Stimulated activated CD4-positive, alpha-beta T cell treated with anti-CD3 and anti-CD28 coated beads, Interleukin-15, amount 100 ng/mL, for 24 hours (primary cell): ENCODE measurements at regions not wholly inside any gene's neighbourhood (a gene's known extent, or its start where the extent isn't known, plus 50 kb on each side); places are given as distances from the start of the nearest gene placed in this dataset.

Source experiments
- DNase-seq: peaks from one replicate; pipeline ENCODE4 v3.0.0-alpha.2; 2020

DNA sequence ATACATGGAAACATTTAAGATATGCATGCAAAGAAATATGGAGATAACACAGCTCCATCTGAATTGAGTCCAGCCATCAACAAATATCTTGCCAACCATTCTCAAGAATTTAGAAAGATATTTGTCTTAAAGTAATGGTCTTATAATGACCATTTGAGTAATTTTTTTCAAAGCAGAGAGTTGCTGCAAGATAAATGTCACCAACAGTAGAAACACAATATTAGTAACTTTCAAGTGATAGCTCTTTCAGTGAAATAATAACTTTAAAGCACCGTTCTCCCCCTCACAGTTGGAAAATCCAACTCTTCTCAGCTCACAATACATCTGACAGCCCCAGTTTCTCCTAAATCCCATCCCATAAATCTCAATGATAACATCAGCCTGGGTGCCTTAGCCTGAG is 481.0 kb upstream of the ADAMTS5 start:
- DNase-seq = no peak

DNA sequence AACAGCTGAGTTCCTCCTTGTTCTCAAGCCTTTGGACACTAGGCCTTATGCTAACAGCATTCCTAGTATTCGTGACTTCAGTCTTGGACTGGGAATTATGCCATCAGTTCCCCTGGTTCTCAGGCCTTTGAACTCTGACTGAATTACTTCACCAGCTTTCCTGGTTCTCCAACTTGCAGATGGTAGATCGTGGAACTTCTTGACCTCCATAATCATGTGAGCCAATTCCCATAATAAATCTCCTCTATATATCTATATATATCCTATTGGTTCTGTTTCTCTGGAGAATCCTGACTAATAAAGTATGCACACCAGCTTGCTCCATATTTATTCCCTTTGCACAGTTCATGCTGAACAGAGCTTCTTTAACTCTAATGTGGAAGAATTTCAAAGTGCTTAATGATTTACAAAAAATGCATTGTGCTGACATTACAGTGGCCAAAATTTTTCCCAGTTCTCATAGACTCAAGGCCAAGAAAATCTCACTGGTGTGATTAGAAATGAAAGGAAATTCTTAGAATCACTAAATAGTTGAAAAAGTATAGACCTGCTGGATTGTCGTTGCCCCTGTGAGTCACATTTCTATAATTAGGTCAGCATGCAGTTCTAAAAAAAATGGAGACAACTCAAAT is 462.9 kb upstream of the ADAMTS5 start:
- no peak for DNase-seq

GRCh38 chr21:27426196-27426595 is 459.3 kb upstream of the ADAMTS5 start:
- no peak for DNase-seq

GRCh38 chr21:27425574-27425973 is 458.7 kb upstream of the ADAMTS5 start:
- no peak for DNase-seq

DNA sequence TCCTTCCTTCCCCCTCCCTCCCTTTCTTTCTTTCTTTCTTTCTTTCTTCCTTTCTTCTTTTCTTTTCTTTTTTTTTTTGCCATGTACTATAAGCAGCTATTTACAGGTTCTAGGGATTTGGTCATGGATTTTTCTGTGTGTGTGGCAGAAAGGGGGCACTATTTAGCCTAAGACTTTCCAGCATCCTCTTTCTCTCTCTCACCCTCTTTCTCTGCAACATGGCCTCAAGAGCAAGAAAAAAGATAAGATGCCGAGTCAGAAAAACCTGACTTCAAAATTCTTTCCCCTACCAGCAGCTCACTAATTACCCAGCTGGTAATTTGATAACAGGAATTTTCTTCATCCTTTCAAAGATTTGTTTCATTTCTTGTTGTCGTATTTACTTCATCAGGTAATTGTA is 458.3 kb upstream of the ADAMTS5 start:
- no peak for DNase-seq

GRCh38 chr21:27424601-27425000 is 457.7 kb upstream of the ADAMTS5 start:
- DNase-seq = no peak

DNA sequence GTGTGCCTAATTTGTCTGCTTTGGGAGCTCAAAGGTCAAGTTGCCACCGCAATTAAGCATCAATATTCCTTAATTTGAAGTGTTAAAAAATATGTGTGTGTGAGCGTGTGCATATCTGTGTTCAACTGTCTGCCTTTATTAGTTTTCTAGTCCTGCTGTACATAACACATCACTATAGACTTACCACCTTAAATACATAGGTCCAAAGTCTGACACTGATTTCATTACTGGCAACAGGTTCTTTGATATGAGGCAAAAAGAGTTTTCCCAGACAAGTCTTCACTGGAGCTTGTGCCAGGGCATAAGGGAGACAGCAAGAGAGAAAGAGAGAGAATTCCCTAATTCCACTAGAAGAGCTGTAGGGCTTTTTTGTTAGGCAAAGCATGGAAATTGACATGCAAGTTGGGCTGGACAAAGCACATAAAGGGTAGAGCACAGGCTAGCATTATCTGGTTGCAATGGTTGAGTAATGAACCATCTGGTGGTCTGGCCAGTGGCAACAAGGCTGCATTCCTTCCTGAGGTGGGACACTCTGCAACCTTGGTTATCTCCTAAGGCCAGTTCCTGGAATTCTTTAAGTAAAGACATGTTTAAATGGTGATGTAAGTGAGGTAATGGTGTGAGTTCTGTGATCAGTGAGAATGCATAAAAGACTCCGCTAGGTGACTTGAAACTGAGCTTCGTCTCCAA is 457.2 kb upstream of the ADAMTS5 start:
- no peak for DNase-seq

DNA sequence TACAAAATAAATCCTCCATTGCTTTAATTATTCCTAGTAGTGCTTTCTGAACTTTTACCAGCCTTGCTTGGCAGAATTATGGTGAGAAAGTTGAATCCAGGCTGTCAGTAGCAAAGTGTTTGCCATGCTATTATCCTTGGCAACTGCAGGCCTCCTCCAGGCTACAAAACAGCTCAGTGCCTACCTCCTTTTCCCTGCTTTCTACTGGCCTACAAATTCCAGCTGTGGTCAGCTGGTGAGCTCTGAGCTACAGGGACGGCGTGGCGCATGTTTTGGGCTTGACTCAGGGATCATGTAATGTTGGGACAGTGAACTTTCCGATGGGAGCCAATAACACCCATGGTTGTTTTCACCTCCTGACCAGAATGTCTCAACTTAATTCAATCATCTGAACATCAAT is 456.1 kb upstream of the ADAMTS5 start:
- DNase-seq = no peak

DNA sequence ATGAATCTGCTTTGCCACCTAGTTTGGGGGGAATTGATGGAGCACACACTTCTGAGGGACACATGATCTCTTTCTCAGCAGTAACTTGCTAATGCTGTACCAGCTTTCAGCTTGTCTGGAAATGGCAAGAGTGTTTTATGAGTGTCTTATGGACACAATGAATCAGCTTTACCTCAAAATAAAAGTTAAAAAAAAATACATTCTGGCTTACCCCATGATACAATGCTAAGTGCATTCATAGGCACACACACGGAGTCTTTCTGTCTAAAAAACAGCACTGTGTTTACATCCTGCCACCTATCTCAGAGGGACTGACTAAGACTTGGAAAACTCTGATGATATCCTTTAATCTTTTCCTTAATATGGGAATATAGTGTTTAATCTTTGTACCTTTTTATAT is 455.5 kb upstream of the ADAMTS5 start:
- DNase-seq = no peak

- DNase-seq = no peak
These were observed 454.8 kb upstream of the ADAMTS5 start for GRCh38 chr21:27421654-27422053.

DNA sequence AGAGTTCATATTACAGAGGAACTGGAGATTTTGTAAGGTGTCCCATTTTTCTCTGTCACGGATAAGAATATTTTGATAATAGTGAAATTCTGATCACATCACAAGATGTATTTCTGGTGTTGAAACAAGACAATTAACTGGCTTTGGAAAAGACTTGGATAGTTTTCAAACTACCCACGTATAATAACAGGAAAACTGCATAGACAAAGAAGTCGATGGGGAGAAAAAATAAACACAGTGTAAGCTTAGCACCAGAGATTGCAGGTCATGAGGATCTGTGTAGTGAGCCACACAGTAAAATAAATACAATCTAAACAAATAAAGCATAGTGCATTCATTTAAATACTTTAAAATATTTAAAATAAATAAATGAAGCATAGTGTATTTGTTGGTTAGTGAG is 452.3 kb upstream of the ADAMTS5 start:
- no peak for DNase-seq

GRCh38 chr21:27418346-27418745 is 451.5 kb upstream of the ADAMTS5 start:
- DNase-seq = no peak

DNA sequence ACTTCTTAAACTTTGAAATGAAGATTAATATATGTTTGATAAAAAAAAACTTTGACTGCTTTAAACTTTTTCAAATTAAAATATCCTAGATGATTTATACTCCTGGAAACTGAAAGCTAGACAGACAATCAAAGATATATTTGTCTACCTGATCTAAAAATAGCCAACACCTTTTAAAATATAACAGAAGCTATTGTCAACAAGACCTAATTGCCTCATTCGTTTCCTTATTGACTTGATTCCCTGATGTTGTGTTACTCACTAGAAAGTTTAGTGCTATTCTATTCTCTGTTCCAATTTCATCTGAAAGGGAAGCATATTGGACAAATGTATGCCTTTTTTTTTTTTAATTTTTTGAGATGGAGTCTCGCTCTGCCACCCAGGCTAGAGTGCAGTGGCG is 445.6 kb upstream of the ADAMTS5 start:
- DNase-seq = no peak

GRCh38 chr21:27408826-27409225 is 441.9 kb upstream of the ADAMTS5 start:
- DNase-seq = no peak

GRCh38 chr21:27407271-27407670 is 440.4 kb upstream of the ADAMTS5 start:
- DNase-seq = no peak

- no peak for DNase-seq
These were observed 439.6 kb upstream of the ADAMTS5 start for GRCh38 chr21:27406300-27407009.

DNA sequence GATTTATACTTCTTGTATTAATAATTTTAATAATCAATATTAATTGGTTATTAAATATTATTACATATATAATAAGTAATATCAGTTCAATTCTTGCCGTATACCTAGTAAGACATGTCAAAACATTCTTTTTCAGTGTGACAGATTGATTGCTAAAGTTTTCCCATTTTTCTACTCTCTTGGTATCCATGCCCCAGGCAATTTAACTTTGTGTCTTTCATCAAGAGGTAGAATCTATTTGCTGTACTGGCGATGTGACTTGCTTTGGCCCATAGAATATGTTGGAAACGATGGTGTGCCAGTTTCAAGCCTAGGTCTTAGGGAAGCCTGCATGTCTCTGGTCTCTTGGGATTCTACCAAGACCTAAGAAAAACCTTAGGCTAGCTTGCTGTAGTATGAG is 436.1 kb upstream of the ADAMTS5 start:
- DNase-seq = no peak

DNA sequence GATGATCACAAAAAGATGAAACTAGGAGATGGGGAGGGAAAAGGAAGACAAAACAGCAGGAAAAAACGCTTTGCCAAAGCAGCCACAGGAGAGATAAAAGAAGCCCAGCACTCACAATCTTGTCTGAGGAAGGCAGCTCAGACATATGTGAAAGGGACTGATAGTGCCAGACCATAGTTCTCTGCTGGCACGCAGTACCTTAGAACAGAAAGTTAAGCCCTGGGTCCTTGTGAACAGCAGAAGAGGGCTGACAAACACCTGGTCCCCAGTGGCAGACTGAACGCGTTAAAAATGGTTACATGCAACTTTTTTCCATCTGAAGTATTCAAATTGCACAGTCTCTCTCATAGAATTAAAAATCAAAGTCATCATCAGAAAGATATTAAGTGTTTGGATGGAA is 433.2 kb upstream of the ADAMTS5 start:
- DNase-seq = no peak

- DNase-seq = no peak
These were observed 430.7 kb upstream of the ADAMTS5 start for GRCh38 chr21:27397578-27397977.

GRCh38 chr21:27393726-27394125 is 426.8 kb upstream of the ADAMTS5 start:
- DNase-seq = no peak

DNA sequence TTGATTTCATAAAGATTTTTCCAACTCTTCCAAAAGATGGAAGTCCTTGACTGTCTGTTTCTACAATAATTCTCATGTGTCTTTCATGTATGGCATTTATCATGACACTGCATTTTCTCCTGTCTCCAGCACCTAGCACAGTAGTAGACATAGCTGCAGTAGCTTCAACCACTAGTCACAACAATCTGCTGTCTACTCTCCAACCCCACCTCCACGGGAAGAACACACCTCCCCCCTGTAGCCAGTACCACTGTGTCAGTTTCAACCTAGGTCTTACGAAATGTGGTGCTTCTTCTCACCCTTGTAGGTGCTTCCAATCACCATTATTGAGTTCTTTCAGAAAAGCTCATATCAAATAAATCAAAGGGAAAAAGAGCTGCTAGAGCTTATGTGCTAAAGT is 425.1 kb upstream of the ADAMTS5 start:
- no peak for DNase-seq

GRCh38 chr21:27390384-27390783 is 423.5 kb upstream of the ADAMTS5 start:
- no peak for DNase-seq

- no peak for DNase-seq
These were observed 421.9 kb upstream of the ADAMTS5 start for GRCh38 chr21:27388825-27389224.

DNA sequence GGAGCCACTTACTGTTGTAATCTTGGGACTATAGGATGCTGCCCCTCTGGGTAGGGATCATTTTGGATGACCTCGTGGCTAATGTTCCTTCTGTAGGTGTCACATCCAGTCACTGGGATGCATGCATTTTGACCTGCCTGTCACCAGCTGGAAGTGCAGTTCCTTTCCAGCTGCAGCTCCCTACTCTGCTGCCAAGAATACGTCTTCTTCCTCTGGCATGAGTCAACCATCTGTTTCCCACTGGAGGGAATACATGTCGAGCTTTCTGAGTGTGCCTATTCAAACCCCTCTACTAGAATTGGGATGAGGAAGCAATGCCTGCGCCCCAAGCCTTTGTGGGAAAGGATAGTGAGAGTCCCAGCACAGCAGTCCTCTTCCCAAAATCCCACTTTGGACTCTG is 415.5 kb upstream of the ADAMTS5 start:
- DNase-seq = no peak
